Activated naive CD4-positive, alpha-beta T cell treated with anti-CD3 and anti-CD28 coated beads, Interleukin-2, amount 50 U/mL, for 72 hours (primary cell): ENCODE measurements at regions not wholly inside any gene's neighbourhood (a gene's known extent, or its start where the extent isn't known, plus 50 kb on each side); places are given as distances from the start of the nearest gene placed in this dataset.

Experiments
- ATAC-seq, 2 donors: fragments of 150-1000 bp; cut with Tn5 transposase; 2 replicates each; pipeline ENCODE4 v1.10.0; 2021; ENCODE audit warnings: mild to moderate bottlenecking in 2 of 2, moderate library complexity in 2 of 2
- DNase-seq, 2 donors: peaks; one replicate each; pipeline ENCODE4 v3.0.0; 2021 to 2022; ENCODE audit warnings: low spot score in 2 of 2
- H3K27ac Mint-ChIP-seq, 2 donors: one replicate each; pipeline ENCODE4 v1.8.0; 2022; ENCODE audit warnings: mild to moderate bottlenecking in 2 of 2, mixed read lengths in 2 of 2
- H3K36me3 Mint-ChIP-seq, 2 donors: one replicate each; pipeline ENCODE4 v1.8.0; 2022; ENCODE audit warnings: mixed read lengths in 2 of 2
- H3K9me3 Mint-ChIP-seq, 2 donors: one replicate each; pipeline ENCODE4 v1.8.0; 2022; ENCODE audit warnings: mixed read lengths in 2 of 2

- DNase-seq = no peak
- Mint-ChIP-seq H3K9me3 (peaks cover 7 to 12% of the 10 kb centered on the region in 2 donors), H3K36me3 (peaks cover 16 to 51% of the 10 kb centered on the region in 2 donors), H3K27ac (no peak overlapping the region)
- peak; percentile 86 to 88 for ATAC-seq
Observed at GRCh38 chr12:107337346-107338095, 244.2 kb upstream of the CRY1 start.

- Mint-ChIP-seq H3K27ac (no peak overlapping the region), H3K36me3 (peaks cover 15 to 59% of the 10 kb centered on the region in 2 donors), H3K9me3 (peaks cover 8 to 9% of the 10 kb centered on the region in 2 donors)
- DNase-seq = no peak
- no peak for ATAC-seq
Observed at GRCh38 chr12:107339487-107339886, 246.1 kb upstream of the CRY1 start.

GRCh38 chr12:107339932-107340331, 246.6 kb upstream of the CRY1 start:
- ATAC-seq (no peak), DNase-seq (no peak)
- Mint-ChIP-seq H3K36me3 (peaks cover 15 to 55% of the 10 kb centered on the region in 2 donors), H3K9me3 (peaks cover 8 to 9% of the 10 kb centered on the region in 2 donors), H3K27ac (peak overlapping the region in 1 of 2 donors; percentile 27)

GRCh38 chr12:107340898-107341297, 247.5 kb upstream of the CRY1 start:
- Mint-ChIP-seq H3K27ac (no peak overlapping the region), H3K36me3 (peaks cover 15 to 50% of the 10 kb centered on the region in 2 donors), H3K9me3 (peaks cover 7 to 10% of the 10 kb centered on the region in 2 donors)
- ATAC-seq (no peak), DNase-seq (no peak)

- ATAC-seq = peak in 1 of 2 donors; percentile 46
- H3K36me3 Mint-ChIP-seq = peaks cover 15 to 52% of the 10 kb centered on the region in 2 donors
- peaks cover 9 to 20% of the 10 kb centered on the region in 2 donors for H3K9me3 Mint-ChIP-seq
Observed at GRCh38 chr12:107344035-107344808, 250.9 kb upstream of the CRY1 start.

GRCh38 chr12:107347261-107347660, 253.9 kb upstream of the CRY1 start:
- Mint-ChIP-seq H3K9me3 (peaks cover 9 to 20% of the 10 kb centered on the region in 2 donors), H3K36me3 (peaks cover 8 to 34% of the 10 kb centered on the region in 2 donors), H3K27ac (no peak overlapping the region)
- DNase-seq (no peak), ATAC-seq (no peak)

More at GRCh38 chr12:107344035-107344808, 250.9 kb upstream of the CRY1 start:
- no peak overlapping the region for H3K27ac Mint-ChIP-seq
- no peak for DNase-seq

- no peak overlapping the region for H3K27ac Mint-ChIP-seq
- peaks cover 0 to 20% of the 10 kb centered on the region in 2 donors for H3K36me3 Mint-ChIP-seq
- ATAC-seq (no peak), DNase-seq (no peak)
- H3K9me3 Mint-ChIP-seq = peaks cover 3 to 11% of the 10 kb centered on the region in 2 donors
Observed at GRCh38 chr12:107349008-107349747, 255.8 kb upstream of the CRY1 start.

- DNase-seq (no peak), ATAC-seq (no peak)
- Mint-ChIP-seq H3K9me3 (peaks cover 3 to 11% of the 10 kb centered on the region in 2 donors), H3K36me3 (peaks cover 0 to 24% of the 10 kb centered on the region in 2 donors), H3K27ac (no peak overlapping the region)
Observed at GRCh38 chr12:107349839-107350238, 256.5 kb upstream of the CRY1 start.

GRCh38 chr12:107351109-107351508, 257.8 kb upstream of the CRY1 start:
- Mint-ChIP-seq H3K27ac (no peak overlapping the region), H3K9me3 (peaks cover 0 to 7% of the 10 kb centered on the region in 2 donors), H3K36me3 (peaks cover 0 to 20% of the 10 kb centered on the region in 2 donors)
- ATAC-seq (no peak), DNase-seq (no peak)

GRCh38 chr12:107351713-107352112, 258.4 kb upstream of the CRY1 start:
- peaks cover 0 to 17% of the 10 kb centered on the region in 2 donors for H3K36me3 Mint-ChIP-seq
- peaks cover 0 to 6% of the 10 kb centered on the region in 2 donors for H3K9me3 Mint-ChIP-seq
- ATAC-seq = no peak
- peak overlapping the region; percentile 46 to 88 for H3K27ac Mint-ChIP-seq
- DNase-seq = no peak

- Mint-ChIP-seq H3K36me3 (peaks cover 0 to 13% of the 10 kb centered on the region in 2 donors), H3K27ac (peak overlapping the region; percentile 46 to 88), H3K9me3 (peaks cover 0 to 3% of the 10 kb centered on the region in 2 donors)
- DNase-seq (no peak), ATAC-seq (peak; percentile 91)
Observed at GRCh38 chr12:107352347-107353081, 259.2 kb upstream of the CRY1 start.

GRCh38 chr12:107353312-107353711, 260.0 kb upstream of the CRY1 start:
- Mint-ChIP-seq H3K27ac (peak overlapping the region in 1 of 2 donors; percentile 46), H3K9me3 (no peaks in the 10 kb centered on the region), H3K36me3 (peaks cover 0 to 8% of the 10 kb centered on the region in 2 donors)
- ATAC-seq (no peak), DNase-seq (no peak)

- no peak for DNase-seq
- ATAC-seq = no peak
- Mint-ChIP-seq H3K36me3 (peaks cover 0 to 8% of the 10 kb centered on the region in 2 donors), H3K9me3 (no peaks in the 10 kb centered on the region), H3K27ac (no peak overlapping the region)
Observed at GRCh38 chr12:107355004-107355565, 261.7 kb upstream of the CRY1 start.

- ATAC-seq (no peak), DNase-seq (no peak)
- Mint-ChIP-seq H3K27ac (no peak overlapping the region), H3K9me3 (no peaks in the 10 kb centered on the region), H3K36me3 (peaks cover 0 to 8% of the 10 kb centered on the region in 2 donors)
Observed at GRCh38 chr12:107355612-107356011, 262.3 kb upstream of the CRY1 start.

- Mint-ChIP-seq H3K36me3 (peaks cover 0 to 8% of the 10 kb centered on the region in 2 donors), H3K9me3 (no peaks in the 10 kb centered on the region), H3K27ac (no peak overlapping the region)
- ATAC-seq (peak; percentile 76), DNase-seq (no peak)
Observed at GRCh38 chr12:107356266-107356936, 263.1 kb upstream of the CRY1 start.
